NB4 (cell line): ENCODE measurements at regions not wholly inside any gene's neighbourhood (a gene's known extent, or its start where the extent isn't known, plus 50 kb on each side); places are given as distances from the start of the nearest gene placed in this dataset.

Experiments
- DNase-seq: peaks from one replicate; pipeline ENCODE4 v3.0.0; 2010; ENCODE audit warnings: low read depth
- H3K4me3 ChIP-seq: one replicate; pipeline ENCODE4 v1.5.1; 2011; ENCODE audit warnings: mild to moderate bottlenecking, low read depth, low read length, moderate library complexity
- CTCF ChIP-seq: IDR thresholded peaks from one replicate; pipeline ENCODE4 v1.5.1; 2012; ENCODE audit warnings: low read depth, low read length
- MAX ChIP-seq: IDR thresholded peaks from 2 replicates; pipeline ENCODE4 v1.6.1; 2011; ENCODE audit warnings: low read depth, low read length
- MYC ChIP-seq: IDR thresholded peaks from 2 replicates; pipeline ENCODE4 v1.6.1; 2011; ENCODE audit warnings: low read depth, low read length
- POLR2A ChIP-seq: IDR thresholded peaks from 2 replicates; pipeline ENCODE4 v1.6.1; 2011; ENCODE audit warnings: mild to moderate bottlenecking; ENCODE audit not compliant: insufficient read length; ENCODE audit errors: extremely low read depth

GRCh38 chr1:217141711-217142110 is 418.5 kb upstream of the ESRRG start:
- no peak for DNase-seq
- TF ChIP-seq MYC (no peak), CTCF (no peak), POLR2A (no peak), MAX (no peak)
- no peak overlapping the region for H3K4me3 ChIP-seq

- no peak overlapping the region for H3K4me3 ChIP-seq
- no peak for TF ChIP-seq POLR2A
- no peak for TF ChIP-seq MYC
- no peak for TF ChIP-seq MAX
- no peak for TF ChIP-seq CTCF
- DNase-seq: no peak
Measured at GRCh38 chr1:217140041-217140901, 417.0 kb upstream of the ESRRG start.

GRCh38 chr1:217139513-217139912 is 416.3 kb upstream of the ESRRG start:
- no peak for DNase-seq
- TF ChIP-seq CTCF: no peak
- H3K4me3 ChIP-seq: no peak overlapping the region

GRCh38 chr1:217138799-217139466 is 415.7 kb upstream of the ESRRG start:
- DNase-seq: peak; percentile 2
- no peak overlapping the region for H3K4me3 ChIP-seq
- TF ChIP-seq MYC: no peak
- TF ChIP-seq POLR2A: no peak
- TF ChIP-seq MAX: no peak
- TF ChIP-seq CTCF: no peak

GRCh38 chr1:217138173-217138765 is 415.0 kb upstream of the ESRRG start:
- H3K4me3 ChIP-seq: no peak overlapping the region
- TF ChIP-seq MAX (no peak), POLR2A (no peak), CTCF (no peak), MYC (no peak)
- DNase-seq: no peak
